NCI-H2196 treated with DMSO at 0.1 percent for 48 hours (cell line): ENCODE measurements at regions not wholly inside any gene's neighbourhood (a gene's known extent, or its start where the extent isn't known, plus 50 kb on each side); places are given as distances from the start of the nearest gene placed in this dataset.
"Not testable (repeated sequence)": the region's sequence is repeated elsewhere in the genome, so short reads cannot be mapped to it uniquely, and the experiment has no call there.

ENCODE experiments used
- DNase-seq: peaks from one replicate; lab custom pipeline; 2025; ENCODE audit not compliant: unreplicated experiment; lab: John Stamatoyannopoulos, UW

DNA sequence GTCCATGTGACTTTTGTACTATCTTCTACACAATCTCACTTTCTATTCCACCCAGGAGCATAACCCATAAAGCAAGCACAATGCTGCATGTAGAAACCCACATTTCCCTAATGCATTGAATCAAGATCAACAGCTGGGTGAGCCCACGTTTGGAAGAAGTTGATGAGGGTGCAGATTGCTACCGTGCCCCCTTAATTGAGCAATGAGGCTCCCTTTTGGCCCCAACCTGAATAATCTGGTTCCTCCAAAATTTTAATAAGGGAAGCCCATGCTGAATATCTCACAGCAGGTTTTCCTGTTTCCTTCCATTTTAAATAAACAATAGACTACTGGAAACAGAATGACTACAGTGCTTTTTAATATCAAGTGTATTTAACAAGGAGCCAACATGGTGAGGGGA, 403.6 kb upstream of the SGCG start:
- DNase-seq: no peak

DNA sequence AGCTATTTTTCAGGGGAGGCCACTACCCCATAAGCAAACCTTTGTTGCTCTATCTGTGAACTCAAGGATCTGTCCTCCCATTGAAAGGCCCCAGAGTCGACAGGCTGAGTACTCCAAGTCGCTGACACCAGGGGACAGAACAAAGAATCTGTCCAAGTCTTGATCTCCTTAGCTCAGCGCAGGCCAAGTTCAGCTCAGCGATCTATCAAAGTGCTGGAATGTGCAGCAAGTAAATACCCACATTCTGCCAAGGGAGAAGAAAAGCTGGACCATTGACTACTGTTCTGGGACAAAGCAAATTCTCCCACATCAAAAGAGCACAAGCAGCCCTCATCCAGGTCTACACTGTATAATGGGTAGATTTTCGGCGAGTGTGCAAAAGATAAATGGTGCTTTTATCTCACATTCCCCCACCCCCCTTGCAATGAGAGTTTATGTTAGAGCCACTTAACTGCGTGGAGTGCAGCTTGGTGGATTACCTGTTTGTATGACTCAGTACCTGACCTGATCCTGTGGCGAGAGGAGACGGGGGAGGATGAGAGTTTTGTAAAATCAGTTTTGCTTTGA, 391.7 kb upstream of the SGCG start:
- no peak for DNase-seq

DNA sequence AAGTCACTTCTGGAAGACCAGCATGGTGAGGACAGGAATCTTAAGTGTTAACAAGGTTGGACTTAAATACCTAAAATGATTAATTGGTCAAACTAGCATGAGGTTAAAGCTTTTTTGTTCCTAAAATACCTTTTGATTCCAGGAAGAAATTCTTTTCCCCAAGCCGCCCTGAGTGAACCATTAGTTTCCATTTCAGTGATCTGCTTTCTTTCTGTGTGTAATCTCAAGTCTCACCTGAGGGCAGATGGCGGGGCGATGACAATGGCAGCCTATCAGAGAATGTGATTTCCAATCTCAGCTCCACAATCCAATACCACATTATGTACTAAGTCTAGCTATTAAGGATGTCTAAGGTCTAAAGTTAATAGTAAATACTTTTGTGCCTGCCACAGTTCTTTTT, 390.9 kb upstream of the SGCG start:
- DNase-seq: no peak

DNA sequence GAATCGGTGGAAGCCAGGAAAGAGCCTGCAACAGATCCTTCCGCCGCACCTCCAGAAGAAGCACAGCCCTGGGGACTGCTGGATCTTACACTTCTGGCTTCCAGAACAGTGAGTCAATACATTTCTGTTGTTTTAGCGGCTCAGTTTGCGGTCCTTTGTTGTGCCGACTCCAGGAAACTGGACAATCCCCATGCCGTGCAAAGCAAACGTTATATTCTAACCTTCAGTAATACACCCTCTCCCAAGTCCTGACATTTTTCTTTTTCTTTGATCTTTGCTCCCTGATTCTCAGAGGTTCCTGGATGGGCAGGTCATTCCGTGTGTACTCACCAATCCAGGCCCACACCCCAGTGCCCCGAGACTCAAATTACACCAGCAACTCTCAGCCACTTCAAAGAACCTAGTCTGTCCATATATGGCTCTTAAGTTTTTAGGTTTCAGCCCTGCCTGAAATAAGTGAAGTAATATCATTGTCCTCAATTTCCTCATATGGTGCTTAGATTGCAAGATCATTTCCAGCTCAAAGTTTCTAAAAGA, 387.1 kb upstream of the SGCG start:
- DNase-seq: no peak

DNA sequence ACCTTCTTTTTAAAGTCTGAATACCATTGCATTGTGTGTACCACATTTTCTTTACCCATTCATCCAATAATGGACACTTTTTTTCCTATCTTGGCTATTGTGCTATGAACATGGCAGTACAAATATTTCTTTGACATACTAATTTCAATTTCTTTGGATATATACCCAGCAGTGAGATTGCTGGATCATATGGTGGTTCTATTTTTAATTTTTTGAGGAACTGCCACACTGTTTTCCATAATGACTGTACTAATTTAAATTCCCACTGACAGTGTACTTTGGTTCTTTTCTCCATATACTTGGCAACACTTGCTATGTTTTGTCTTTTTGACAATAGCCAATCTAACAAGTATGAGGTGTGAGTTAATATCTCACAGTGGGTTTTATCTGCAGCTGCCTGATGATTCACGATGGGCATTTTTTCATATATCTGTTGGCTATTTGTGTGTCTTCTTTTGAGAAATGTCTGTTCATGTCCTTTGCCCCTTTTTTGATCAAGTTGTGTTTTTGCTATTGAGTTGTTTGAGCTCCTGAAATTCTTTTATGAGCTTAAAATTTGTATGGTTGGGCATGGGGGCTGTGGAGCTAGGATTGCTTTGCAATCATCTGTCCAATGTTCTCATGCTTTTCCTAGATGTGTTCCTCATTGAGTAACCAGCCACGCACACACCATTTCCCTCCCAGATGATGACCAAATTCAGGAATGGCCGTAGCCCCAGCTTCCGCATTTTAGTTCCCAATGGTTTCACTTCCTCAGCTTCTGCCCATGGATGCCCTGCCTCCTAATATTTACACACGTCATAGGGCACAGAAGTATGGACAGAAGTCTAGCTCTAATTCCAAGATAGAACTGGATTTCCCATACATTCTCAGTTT, 380.0 kb upstream of the SGCG start:
- no peak for DNase-seq

DNA sequence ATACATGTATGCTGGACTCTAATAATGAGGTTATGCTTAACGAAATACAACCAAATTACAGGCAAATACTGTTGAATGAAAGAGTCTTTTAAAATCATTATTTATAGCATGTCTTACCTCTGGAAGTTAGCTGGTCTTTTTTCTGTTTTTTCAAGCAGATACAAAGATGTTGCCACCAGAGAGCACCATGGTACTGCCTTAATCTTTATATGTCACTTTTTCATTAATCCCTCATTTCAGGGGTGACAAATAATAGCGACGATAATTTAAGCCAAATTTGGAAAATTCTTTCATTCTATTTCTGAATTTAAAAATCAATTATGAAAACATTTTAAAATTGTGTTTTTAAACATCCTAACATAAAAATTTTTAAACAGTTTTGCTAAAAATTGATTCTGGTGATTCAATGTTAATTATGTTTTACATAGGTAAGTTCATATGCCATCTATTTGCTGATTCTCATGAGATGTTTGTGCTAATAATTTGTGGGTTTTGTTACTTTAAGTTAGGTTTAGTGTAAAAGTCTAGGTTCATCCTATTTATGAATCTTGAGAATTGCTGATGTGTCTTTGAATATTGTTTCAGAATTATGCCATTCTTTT, 379.3 kb upstream of the SGCG start:
- DNase-seq: no peak

DNA sequence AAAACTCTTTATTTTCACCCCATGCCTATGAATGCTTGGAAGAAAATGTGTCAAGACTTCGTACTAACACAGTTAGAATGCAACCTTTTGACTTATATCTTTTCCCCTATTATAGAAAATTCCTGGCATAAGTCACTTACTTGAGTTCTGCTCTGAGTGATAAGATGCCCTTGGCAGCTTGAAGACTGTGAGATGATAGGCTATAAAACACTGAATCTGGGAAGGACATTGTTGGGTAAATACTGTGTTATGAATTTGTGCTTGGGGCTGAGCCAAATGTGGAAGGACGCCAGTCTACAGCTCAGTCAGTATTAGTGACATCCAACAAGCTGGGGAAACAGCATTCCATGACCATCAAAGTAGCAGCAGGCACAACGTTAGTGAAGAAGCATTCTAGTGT, 368.0 kb upstream of the SGCG start:
- no peak for DNase-seq

DNA sequence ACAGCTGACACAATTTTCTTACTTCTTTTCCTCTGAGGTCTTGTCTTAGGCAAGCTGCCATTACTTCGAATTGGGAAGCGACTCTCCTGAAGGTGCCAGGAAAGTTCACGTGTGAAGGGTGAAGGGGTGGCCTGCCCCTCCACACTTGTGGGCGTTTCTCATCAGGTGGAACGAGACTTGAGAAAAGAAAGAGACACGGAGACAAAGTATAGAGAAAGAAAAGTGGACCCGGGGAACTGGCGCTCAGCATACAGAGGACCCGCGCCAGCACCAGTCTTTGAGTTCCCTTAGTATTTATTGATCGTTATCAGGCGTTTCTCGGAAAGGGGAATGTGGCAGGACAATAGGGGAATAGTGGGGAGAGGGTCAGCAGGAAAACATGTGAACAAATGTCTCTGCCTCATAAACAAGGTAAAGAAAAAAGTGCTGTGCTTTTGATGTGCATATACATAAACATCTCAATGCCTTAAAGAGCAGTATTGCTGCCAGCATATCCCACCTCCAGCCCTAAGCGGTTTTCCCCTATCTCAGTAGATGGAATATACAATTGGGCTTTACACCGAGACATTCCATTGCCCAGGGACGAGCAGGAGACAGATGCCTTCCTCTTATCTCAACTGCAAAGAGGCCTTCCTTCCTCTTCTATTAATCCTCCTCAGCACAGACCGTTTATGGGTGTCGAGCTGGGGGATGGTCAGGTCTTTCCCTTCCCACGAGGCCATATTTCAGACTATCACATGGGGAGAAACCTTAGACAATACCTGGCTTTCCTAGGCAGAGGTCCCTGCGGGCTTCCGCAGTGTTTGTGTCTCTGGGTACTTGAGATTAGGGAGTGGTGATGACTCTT, 367.0 kb upstream of the SGCG start:
- not testable (repeated sequence) for DNase-seq

DNA sequence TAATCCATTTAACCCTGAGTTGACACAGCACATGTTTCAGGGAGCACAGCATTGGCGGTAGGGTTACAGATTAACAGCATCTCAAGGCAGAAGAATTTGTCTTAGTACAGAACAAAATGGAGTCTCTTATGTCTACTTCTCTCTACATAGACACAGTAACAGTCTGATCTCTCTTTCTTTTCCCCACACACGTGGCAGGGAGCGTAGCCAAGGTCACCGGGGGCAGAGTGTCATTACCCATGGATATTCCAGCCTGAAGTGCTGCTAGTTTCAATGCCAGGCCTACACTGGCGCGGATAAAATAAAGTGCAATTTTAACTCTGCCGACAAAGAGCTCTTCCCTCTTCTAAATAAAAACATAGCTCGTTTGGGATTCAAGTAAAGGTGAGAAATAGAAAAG, 366.3 kb upstream of the SGCG start:
- not testable (repeated sequence) for DNase-seq

DNA sequence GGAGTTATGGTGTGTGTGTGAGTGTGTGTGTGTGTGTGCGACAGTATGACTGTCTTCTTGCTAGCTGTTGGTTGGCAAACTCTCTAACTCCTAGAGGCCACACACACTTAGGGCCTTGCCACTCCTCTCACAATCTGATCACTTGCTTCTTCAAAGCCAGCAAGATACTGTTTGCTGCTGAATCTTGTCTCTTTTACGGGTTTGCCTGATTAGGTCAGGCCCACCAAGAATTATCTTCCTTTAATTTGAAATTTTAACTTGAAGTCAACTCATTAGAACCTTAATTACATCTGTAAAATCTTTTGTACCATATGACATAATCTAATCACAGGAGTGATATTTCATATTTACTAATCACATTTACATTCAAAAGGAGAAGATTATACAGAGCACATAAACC, 359.2 kb upstream of the SGCG start:
- no peak for DNase-seq

DNA sequence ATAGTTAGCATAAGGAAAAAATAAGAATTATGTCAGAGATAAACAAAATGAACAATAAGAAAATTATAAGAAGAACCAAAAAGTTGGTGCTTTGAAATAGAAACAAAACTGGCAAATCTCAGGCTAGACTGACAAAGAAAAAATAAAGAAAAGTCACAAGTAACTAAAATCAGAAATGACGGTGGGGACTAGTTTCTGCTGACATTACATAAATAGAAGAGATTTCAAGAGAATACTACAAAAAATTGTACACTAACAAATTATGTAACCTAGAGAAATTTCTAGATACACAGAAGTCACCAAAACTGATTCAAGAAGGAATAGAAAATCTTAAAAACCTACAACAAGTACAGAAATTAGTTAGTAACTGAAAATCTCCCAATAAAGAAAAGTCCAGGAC, 355.6 kb upstream of the SGCG start:
- no peak for DNase-seq

DNA sequence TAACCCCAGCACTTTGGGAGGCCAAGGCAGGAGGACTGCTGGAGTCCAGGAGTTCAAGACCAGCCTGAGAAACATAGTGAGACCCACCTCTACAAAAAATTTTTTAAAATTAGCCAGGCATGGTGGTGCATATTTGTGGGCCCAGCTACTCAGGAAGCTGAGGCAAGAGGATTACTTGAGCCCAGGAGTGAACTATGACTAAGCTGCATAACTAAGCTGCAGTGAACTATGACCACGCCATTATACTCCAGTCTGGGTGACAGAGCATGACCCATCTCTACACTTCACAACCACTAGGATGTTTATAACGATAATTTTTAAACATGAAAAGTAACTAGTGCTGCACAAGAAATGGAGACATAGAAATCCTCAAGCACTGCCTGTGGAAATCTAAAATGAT, 352.7 kb upstream of the SGCG start:
- DNase-seq: no peak

DNA sequence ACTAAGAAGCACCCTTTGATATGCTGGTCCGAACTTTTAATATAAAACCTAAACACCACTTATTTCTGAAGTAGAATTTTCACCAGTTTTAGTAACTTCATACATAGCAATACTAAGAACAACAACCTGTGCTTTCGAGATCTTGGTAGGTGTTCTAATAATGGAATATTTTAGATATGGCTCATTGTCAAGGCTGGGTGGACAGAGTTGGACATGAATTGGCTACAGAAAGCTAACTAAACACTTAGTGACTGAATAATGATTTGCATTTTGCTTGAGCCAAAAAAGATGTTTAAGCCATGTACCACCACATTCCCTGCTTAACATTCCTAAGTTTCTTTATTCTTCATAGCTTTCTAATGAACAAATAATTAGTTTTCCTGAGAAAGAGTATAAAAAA, 344.3 kb upstream of the SGCG start:
- DNase-seq: no peak

DNA sequence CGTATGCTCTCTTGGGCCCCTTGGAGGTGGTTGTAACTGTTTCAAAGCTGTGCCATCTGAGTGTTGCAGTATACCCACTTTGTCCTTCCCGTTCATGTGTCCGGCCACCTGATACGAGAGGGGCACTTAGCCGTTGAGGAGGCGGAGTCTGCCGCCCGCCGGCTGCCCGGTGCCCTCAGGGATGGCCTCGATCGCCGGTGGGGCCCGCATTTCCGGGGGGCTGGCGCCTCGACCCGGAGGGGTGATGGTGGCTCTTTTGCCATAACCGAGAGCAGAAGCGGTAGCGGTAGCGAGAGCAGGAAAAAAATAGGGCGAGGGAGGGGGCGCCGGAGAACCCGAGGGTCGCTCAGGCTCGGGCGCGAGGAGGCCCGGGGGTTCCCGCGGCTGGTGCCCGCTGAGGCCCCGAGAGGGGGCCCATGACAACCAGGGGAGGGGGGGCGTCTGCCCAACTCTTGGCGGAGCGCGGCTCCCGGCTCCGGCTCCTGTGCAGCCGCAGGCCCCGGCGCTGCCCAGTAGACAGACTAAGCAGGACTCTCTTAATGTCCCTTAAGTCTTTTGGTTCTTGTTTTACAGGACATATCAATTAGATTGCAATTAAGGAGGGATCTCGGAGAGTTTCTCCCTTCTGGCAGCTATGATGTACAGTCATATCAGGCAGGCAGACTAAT, 342.7 kb upstream of the SGCG start:
- no peak for DNase-seq

DNA sequence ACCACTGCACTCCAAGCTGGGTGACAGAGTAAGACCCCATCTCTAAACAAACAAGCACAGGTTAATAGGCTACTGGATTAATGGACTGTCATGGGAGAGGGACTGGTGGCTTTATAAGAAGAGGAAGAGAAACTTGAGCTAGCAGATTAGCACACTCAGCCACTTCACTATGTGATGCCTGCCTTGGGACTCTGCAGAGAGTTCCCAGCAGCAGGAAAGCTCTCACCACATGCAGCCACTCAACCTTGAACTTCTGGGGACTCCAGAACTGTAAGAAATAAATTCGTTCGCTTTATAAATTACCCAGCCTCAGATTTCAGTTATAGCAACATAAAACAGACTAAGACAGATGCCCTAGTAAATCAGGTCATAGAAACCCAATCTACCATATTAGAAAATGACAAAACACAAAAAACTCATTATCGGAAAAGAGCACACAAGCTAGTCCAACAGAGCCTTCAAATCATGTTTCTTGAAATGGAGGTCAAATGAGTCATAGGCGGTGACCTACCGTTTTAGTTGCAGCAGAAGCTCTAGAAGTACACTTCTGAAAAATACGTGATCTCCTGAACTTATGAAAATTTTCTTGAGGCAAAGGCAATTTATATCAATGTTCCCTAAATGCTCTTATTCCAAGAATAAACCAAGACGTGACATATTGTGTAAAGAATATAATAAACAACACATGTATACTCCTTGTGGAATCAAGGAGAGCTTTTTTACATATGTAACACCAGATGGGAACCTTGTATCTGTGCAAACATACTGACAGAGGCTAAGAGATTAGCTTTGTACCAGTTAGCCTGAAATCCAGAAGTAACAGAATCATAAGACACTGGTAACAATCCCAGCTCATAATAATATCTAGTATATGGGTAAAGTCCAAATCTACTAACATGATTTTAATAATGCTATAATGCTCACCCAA, 340.9 kb upstream of the SGCG start:
- no peak for DNase-seq

DNA sequence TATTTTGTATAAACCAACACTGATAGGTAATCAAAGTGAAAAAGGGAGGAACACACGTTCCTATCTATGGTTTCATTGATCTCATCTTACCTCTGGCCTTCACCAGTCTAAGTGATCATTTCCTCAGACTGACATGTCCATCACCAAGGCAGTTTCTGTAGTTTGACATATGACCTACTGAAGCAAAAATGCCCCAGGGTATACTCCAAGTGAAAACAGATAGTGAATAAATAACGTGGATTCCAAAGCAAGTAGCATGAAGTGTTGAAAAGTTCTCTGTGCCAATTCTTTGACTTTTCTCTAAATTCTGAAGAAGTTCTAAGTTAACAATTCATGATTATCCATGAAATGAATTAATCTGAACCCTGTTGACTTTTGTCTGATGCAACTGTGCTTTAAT, 334.2 kb upstream of the SGCG start:
- DNase-seq: no peak

DNA sequence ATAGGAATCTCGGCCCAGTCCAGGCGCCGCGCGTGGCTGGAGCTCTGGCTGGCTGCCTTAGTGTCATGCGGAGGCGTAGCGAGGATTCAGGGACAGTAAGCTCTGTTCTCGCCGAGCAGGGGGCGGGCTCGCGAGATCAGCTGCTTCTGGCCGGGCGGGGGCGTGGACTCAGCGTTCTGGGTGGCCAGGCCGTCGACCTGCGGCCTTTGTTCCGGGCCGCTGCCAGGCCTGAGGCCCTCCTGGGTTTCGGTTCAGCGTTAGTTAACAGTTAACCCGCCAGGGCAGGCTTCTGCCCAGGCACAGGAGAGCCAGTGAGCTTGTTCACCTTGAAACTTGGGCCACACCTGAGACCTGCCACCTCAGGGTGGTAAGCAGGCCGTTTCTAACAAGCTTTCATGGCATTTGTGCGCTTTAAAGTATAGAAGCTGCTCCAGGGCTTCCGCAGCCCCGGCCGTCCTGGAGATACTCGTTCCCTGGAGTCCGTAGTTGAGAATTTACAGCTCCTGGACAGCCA, 332.2 kb upstream of the SGCG start:
- no peak for DNase-seq

DNA sequence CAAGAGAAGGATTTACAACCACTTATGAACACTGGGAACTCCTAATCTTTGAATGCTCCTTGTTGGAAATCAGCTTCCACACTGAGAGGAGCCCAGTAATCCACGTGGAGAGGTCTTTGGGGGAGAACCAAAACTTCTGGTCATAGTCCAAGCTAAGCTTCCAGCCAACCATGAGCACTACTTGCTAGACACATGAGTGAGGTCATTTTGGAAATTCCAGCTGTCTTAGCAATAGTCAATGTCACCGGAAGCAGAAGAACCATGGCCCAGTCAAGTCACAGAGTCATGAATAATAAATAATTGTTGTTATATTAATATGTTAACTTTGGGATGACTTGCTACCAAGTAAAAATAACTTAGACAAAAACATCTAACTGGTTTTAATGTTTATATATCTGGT, 324.9 kb upstream of the SGCG start:
- no peak for DNase-seq

DNA sequence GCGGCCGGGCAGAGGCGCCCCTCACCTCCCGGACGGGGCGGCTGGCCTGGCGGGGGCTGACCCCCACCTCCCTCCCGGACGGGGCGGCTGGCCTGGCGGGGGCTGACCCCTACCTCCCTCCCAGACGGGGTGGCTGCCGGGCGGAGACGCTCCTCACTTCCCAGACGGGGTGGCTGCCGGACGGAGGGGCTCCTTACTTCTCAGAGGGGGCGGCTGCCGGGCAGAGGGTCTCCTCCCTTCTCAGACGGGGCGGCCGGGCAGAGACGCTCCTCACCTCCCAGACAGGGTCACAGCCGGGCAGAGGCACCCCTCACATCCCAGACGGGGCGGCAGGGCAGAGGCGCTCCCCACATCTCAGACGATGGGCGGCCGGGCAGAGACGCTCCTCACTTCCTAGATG, 321.8 kb upstream of the SGCG start:
- DNase-seq: not testable (repeated sequence)
